H1 (cell line): ENCODE measurements at regions not wholly inside any gene's neighbourhood (a gene's known extent, or its start where the extent isn't known, plus 50 kb on each side); places are given as distances from the start of the nearest gene placed in this dataset.

ENCODE experiments used
- CBX5 ChIP-seq: fragments of 300-800, 300-1000 bp; sonication (generic); IDR thresholded peaks from 2 replicates; pipeline ENCODE4 v1.7.1; 2016; ENCODE audit warnings: antibody characterized with exemption, low read length, low read depth
- CTCF ChIP-seq, 3 experiments: IDR thresholded peaks; 1 replicate in 2 of 3; 2 replicates in 1 of 3; pipeline versions ENCODE4 v1.5.1 to v1.6.1; 2011; ENCODE audit warnings: low read length in 3 of 3, mild to moderate bottlenecking in 3 of 3, inconsistent platforms in 2 of 3, low read depth in 1 of 3, moderate library complexity in 1 of 3; ENCODE audit not compliant: insufficient read depth in 1 of 3; ENCODE audit errors: control extremely low read depth in 1 of 3
- FOSL1 ChIP-seq: IDR thresholded peaks from 2 replicates; pipeline ENCODE4 v1.6.1; 2011; ENCODE audit warnings: mild to moderate bottlenecking, low read depth, low read length, moderate library complexity; ENCODE audit not compliant: insufficient read depth
- GABPA ChIP-seq: IDR thresholded peaks from 2 replicates; pipeline ENCODE4 v1.6.1; 2011; ENCODE audit warnings: mild to moderate bottlenecking, low read length, moderate library complexity, borderline replicate concordance; ENCODE audit not compliant: insufficient read depth
- GTF2F1 ChIP-seq: IDR thresholded peaks from 2 replicates; pipeline ENCODE4 v1.6.1; 2012; ENCODE audit warnings: low read depth, low read length, improper control_type of control experiment, borderline replicate concordance
- HDAC6 ChIP-seq: IDR thresholded peaks from one replicate; pipeline ENCODE4 v1.7.1; 2012; ENCODE audit warnings: low read depth, mild to moderate bottlenecking, inconsistent platforms, low read length, moderate library complexity
- KDM1A ChIP-seq: fragments of 200-600, 300-600 bp; sonication (generic); IDR thresholded peaks from 2 replicates; pipeline ENCODE4 v1.7.1; 2016; ENCODE audit warnings: mild to moderate bottlenecking, low read length, borderline replicate concordance
- TF ChIP-seq, protein P1 (sequence below): fragments of 300-600 bp; sonication (generic); IDR thresholded peaks from 2 replicates; pipeline ENCODE4 v1.7.1; 2012; ENCODE audit warnings: low read length, moderate library complexity, mild to moderate bottlenecking, inconsistent platforms; ENCODE audit not compliant: insufficient replicate concordance

- TF ChIP-seq, protein P1, sequence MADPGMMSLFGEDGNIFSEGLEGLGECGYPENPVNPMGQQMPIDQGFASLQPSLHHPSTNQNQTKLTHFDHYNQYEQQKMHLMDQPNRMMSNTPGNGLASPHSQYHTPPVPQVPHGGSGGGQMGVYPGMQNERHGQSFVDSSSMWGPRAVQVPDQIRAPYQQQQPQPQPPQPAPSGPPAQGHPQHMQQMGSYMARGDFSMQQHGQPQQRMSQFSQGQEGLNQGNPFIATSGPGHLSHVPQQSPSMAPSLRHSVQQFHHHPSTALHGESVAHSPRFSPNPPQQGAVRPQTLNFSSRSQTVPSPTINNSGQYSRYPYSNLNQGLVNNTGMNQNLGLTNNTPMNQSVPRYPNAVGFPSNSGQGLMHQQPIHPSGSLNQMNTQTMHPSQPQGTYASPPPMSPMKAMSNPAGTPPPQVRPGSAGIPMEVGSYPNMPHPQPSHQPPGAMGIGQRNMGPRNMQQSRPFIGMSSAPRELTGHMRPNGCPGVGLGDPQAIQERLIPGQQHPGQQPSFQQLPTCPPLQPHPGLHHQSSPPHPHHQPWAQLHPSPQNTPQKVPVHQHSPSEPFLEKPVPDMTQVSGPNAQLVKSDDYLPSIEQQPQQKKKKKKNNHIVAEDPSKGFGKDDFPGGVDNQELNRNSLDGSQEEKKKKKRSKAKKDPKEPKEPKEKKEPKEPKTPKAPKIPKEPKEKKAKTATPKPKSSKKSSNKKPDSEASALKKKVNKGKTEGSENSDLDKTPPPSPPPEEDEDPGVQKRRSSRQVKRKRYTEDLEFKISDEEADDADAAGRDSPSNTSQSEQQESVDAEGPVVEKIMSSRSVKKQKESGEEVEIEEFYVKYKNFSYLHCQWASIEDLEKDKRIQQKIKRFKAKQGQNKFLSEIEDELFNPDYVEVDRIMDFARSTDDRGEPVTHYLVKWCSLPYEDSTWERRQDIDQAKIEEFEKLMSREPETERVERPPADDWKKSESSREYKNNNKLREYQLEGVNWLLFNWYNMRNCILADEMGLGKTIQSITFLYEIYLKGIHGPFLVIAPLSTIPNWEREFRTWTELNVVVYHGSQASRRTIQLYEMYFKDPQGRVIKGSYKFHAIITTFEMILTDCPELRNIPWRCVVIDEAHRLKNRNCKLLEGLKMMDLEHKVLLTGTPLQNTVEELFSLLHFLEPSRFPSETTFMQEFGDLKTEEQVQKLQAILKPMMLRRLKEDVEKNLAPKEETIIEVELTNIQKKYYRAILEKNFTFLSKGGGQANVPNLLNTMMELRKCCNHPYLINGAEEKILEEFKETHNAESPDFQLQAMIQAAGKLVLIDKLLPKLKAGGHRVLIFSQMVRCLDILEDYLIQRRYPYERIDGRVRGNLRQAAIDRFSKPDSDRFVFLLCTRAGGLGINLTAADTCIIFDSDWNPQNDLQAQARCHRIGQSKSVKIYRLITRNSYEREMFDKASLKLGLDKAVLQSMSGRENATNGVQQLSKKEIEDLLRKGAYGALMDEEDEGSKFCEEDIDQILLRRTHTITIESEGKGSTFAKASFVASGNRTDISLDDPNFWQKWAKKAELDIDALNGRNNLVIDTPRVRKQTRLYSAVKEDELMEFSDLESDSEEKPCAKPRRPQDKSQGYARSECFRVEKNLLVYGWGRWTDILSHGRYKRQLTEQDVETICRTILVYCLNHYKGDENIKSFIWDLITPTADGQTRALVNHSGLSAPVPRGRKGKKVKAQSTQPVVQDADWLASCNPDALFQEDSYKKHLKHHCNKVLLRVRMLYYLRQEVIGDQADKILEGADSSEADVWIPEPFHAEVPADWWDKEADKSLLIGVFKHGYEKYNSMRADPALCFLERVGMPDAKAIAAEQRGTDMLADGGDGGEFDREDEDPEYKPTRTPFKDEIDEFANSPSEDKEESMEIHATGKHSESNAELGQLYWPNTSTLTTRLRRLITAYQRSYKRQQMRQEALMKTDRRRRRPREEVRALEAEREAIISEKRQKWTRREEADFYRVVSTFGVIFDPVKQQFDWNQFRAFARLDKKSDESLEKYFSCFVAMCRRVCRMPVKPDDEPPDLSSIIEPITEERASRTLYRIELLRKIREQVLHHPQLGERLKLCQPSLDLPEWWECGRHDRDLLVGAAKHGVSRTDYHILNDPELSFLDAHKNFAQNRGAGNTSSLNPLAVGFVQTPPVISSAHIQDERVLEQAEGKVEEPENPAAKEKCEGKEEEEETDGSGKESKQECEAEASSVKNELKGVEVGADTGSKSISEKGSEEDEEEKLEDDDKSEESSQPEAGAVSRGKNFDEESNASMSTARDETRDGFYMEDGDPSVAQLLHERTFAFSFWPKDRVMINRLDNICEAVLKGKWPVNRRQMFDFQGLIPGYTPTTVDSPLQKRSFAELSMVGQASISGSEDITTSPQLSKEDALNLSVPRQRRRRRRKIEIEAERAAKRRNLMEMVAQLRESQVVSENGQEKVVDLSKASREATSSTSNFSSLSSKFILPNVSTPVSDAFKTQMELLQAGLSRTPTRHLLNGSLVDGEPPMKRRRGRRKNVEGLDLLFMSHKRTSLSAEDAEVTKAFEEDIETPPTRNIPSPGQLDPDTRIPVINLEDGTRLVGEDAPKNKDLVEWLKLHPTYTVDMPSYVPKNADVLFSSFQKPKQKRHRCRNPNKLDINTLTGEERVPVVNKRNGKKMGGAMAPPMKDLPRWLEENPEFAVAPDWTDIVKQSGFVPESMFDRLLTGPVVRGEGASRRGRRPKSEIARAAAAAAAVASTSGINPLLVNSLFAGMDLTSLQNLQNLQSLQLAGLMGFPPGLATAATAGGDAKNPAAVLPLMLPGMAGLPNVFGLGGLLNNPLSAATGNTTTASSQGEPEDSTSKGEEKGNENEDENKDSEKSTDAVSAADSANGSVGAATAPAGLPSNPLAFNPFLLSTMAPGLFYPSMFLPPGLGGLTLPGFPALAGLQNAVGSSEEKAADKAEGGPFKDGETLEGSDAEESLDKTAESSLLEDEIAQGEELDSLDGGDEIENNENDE: no peak
- no peak for TF ChIP-seq GTF2F1
- no peak for TF ChIP-seq KDM1A
- TF ChIP-seq HDAC6: no peak
- TF ChIP-seq CTCF (IDR thresholded peaks at IDR 0.05; ENCODE audit: control extremely low read depth in 1 of 3, insufficient read depth in 1 of 3, low read depth in 1 of 3, low read length in 3 of 3): no peak
- no peak for TF ChIP-seq FOSL1
- TF ChIP-seq GABPA: no peak
- TF ChIP-seq CBX5: no peak
Observed at GRCh38 chr3:140883428-140884040, 58.1 kb upstream of the SLC25A36 start (continued).
